ENCODE measurements at regions not wholly inside any gene's neighbourhood (a gene's known extent, or its start where the extent isn't known, plus 50 kb on each side); places are given as distances from the start of the nearest gene placed in this dataset.

DNA sequence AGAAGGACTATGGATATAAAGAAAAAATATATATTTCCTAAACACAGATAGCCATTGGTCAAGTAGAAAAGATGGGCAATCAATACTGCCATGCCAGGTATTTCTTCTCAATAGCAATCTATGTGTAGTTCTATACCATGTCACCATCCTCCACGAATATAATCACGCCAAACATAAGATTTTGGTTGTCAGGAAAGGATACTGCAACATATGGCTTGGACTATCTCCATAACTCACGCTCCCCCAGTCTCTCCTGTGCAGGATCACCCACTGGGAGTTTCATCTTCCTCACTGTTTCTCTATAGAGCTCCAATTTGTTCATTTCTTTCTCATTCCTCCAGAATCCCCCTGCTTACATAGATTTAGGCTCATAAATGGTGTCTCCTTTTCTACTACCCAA, 462.9 kb upstream of the KCNMB2 start:
- TF ChIP-seq KMT2B (CRISPR knock-in tag; IDR thresholded peaks at IDR 0.05) (no peak), KLF13 (CRISPR knock-in tag; IDR thresholded peaks at IDR 0.05) (no peak), ZNF572 (CRISPR knock-in tag; IDR thresholded peaks at IDR 0.05) (no peak), SUZ12 (IDR thresholded peaks at IDR 0.05; ENCODE audit: low read depth, low read length) (no peak), FOXA1 (IDR thresholded peaks at IDR 0.05) (no peak), FOXA1 (CRISPR knock-in tag; IDR thresholded peaks at IDR 0.05) (no peak), POLR2A (IDR thresholded peaks at IDR 0.05; ENCODE audit: insufficient read depth in 1 of 2, low read depth in 2 of 2, low read length in 2 of 2) (no peak), GATAD2A (CRISPR knock-in tag; IDR thresholded peaks at IDR 0.05) (no peak), POLR2AphosphoS5 (IDR thresholded peaks at IDR 0.05; ENCODE audit: low read depth, low read length) (no peak), CEBPB (IDR thresholded peaks at IDR 0.05; ENCODE audit: borderline replicate concordance, low read depth, low read length) (no peak), EZH2 (conservative IDR thresholded peaks at IDR 0.05; ENCODE audit: low read depth, low read length) (no peak), RFX5 (IDR thresholded peaks at IDR 0.05; ENCODE audit: low read depth, low read length) (no peak)
- TF ChIP-seq, protein P1, sequence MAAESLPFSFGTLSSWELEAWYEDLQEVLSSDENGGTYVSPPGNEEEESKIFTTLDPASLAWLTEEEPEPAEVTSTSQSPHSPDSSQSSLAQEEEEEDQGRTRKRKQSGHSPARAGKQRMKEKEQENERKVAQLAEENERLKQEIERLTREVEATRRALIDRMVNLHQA (CRISPR knock-in tag; IDR thresholded peaks at IDR 0.05): no peak
- TF ChIP-seq, protein P2, sequence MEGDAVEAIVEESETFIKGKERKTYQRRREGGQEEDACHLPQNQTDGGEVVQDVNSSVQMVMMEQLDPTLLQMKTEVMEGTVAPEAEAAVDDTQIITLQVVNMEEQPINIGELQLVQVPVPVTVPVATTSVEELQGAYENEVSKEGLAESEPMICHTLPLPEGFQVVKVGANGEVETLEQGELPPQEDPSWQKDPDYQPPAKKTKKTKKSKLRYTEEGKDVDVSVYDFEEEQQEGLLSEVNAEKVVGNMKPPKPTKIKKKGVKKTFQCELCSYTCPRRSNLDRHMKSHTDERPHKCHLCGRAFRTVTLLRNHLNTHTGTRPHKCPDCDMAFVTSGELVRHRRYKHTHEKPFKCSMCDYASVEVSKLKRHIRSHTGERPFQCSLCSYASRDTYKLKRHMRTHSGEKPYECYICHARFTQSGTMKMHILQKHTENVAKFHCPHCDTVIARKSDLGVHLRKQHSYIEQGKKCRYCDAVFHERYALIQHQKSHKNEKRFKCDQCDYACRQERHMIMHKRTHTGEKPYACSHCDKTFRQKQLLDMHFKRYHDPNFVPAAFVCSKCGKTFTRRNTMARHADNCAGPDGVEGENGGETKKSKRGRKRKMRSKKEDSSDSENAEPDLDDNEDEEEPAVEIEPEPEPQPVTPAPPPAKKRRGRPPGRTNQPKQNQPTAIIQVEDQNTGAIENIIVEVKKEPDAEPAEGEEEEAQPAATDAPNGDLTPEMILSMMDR (CRISPR knock-in tag; IDR thresholded peaks at IDR 0.05): no peak
- TF ChIP-seq, protein P3, sequence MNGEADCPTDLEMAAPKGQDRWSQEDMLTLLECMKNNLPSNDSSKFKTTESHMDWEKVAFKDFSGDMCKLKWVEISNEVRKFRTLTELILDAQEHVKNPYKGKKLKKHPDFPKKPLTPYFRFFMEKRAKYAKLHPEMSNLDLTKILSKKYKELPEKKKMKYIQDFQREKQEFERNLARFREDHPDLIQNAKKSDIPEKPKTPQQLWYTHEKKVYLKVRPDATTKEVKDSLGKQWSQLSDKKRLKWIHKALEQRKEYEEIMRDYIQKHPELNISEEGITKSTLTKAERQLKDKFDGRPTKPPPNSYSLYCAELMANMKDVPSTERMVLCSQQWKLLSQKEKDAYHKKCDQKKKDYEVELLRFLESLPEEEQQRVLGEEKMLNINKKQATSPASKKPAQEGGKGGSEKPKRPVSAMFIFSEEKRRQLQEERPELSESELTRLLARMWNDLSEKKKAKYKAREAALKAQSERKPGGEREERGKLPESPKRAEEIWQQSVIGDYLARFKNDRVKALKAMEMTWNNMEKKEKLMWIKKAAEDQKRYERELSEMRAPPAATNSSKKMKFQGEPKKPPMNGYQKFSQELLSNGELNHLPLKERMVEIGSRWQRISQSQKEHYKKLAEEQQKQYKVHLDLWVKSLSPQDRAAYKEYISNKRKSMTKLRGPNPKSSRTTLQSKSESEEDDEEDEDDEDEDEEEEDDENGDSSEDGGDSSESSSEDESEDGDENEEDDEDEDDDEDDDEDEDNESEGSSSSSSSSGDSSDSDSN (CRISPR knock-in tag; IDR thresholded peaks at IDR 0.05): no peak
